ENCODE measurements at regions not wholly inside any gene's neighbourhood (a gene's known extent, or its start where the extent isn't known, plus 50 kb on each side); places are given as distances from the start of the nearest gene placed in this dataset.

DNA sequence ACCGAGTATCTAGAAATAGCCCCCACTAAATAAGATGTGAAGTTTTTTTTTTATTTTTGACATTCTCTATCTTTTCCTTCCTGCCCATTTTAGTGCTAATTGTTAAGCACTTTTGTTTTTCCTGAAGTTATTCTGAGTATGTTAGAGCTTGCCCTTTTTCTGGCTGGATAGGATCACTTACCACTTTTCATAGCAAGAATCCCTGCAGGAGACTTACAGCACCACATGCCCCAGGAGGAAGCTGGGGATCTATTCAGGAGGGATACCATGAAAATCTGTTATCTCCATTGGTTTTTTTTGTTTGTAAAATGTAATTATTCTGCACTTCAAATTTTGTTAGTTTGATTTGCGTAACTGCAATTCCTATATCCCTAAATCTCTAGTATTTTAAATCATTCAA, 968.4 kb downstream of the ZPLD1 start:
- TF ChIP-seq, protein P1, sequence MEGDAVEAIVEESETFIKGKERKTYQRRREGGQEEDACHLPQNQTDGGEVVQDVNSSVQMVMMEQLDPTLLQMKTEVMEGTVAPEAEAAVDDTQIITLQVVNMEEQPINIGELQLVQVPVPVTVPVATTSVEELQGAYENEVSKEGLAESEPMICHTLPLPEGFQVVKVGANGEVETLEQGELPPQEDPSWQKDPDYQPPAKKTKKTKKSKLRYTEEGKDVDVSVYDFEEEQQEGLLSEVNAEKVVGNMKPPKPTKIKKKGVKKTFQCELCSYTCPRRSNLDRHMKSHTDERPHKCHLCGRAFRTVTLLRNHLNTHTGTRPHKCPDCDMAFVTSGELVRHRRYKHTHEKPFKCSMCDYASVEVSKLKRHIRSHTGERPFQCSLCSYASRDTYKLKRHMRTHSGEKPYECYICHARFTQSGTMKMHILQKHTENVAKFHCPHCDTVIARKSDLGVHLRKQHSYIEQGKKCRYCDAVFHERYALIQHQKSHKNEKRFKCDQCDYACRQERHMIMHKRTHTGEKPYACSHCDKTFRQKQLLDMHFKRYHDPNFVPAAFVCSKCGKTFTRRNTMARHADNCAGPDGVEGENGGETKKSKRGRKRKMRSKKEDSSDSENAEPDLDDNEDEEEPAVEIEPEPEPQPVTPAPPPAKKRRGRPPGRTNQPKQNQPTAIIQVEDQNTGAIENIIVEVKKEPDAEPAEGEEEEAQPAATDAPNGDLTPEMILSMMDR (IDR thresholded peaks at IDR 0.05; ENCODE audit: insufficient read depth, low read length): no peak
- TF ChIP-seq POLR2AphosphoS5 (IDR thresholded peaks at IDR 0.05; ENCODE audit: low read depth): no peak

Measured in HL-60 (cell line).